NOMO-1 treated with DMSO at 0.1 percent for 48 hours (cell line): ENCODE measurements at regions not wholly inside any gene's neighbourhood (a gene's known extent, or its start where the extent isn't known, plus 50 kb on each side); places are given as distances from the start of the nearest gene placed in this dataset.

Experiments used
- DNase-seq: peaks from one replicate; lab custom pipeline; 2025; ENCODE audit not compliant: unreplicated experiment; lab: John Stamatoyannopoulos, UW

- DNase-seq, result no peak
These were observed 458.6 kb downstream of the ZNF608 start for GRCh38 chr5:124287813-124288212.

DNA sequence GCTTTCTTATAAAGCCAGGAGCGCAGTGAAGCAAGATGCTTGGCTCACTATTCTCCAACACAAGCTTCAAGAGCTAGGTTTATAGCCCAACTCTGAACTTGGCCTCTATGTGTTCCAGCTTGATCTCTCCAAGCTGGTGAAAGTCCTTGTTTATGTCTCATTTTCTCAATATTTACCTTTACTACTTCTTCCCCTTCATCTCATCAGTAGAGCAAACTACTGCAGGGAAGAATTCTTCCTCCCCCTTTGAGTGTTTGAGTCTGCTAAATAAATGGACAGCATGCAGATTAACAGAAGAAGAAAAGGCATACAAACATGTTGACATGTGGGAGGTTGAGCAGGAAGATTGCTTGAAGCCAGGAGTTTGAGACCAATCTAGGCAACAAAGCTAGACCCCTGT is 460.7 kb downstream of the ZNF608 start:
- no peak for DNase-seq

GRCh38 chr5:124285071-124285470 is 461.4 kb downstream of the ZNF608 start:
- DNase-seq, result no peak

- DNase-seq, result no peak
These were observed 463.4 kb downstream of the ZNF608 start for GRCh38 chr5:124283031-124283430.

DNA sequence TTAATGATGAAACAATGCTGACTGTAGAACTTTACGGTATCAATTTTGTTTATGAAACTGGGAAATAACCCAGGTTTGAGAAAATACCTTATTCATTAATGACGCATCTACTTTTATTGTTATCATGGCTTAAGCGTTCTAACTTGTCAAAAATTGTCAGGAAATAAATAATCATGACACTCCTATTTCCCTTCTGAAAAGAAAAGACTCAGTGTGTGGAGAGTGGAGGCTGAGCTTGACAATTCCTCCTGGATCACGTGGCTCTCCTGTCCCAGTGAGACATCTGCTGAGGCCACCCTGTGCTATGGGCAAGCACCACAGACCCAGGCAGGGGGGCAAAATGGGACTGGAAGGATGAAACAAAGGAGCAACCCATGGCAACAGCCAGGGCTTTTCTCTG is 466.4 kb downstream of the ZNF608 start:
- DNase-seq, result no peak

DNA sequence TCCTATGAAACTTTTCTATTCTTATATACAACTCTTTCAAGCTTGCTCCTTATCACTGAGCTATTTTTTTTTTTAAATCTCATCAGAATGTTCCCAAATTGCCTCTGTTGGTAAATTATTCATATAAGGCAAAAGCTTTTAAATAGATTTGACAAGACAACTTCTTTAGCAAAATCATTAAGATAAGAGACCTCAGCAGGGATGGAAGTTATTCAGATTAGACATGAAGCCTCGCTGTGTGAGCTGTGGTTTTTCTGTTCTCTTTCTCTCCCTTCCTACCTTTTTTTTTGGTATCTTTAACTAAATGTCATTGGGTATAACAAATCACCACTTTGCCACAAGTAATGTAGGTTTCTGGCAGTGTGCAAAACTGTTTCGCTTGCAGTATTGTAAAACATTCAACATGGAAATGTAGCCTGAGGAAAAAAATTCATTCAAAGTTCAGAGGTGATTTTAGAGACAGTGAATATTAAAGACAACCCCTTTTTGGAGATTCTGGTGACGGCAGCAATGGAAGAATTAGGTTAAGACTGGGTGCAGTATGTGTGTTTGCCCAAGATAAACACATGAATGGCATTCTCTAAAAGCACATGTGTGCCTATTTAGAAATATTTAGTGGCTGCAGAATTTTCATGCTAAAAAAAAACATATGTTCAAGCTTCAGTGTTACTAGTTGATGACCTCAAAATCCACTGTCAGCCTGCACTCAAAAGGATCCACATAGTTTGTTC is 467.1 kb downstream of the ZNF608 start:
- no peak for DNase-seq

- DNase-seq, result no peak
These were observed 467.8 kb downstream of the ZNF608 start for GRCh38 chr5:124278636-124279035.

GRCh38 chr5:124277767-124278545 is 468.5 kb downstream of the ZNF608 start:
- no peak for DNase-seq

- no peak for DNase-seq
These were observed 470.3 kb downstream of the ZNF608 start for GRCh38 chr5:124276166-124276565.

DNA sequence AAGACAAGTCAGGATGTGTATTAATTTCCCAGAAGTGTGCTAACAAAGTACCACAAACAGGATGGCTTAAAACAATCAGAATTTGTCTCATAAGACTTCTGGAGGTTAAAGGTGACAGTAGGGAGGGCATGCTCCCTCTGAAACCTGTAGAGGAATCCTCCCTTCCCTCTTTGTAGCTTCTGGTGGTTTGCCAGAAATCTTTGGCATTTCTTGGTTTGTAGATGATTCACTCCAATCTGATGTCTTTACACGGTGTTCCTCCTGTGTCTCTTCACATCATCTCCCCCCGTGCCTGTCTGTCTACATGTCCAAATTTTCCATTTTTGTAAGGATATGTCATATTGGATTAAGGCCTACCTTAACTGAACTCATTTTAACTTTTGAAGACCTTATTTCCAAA is 471.5 kb downstream of the ZNF608 start:
- no peak for DNase-seq

- no peak for DNase-seq
These were observed 481.9 kb downstream of the ZNF608 start for GRCh38 chr5:124264499-124264898.

- DNase-seq, result no peak
These were observed 482.6 kb downstream of the ZNF608 start for GRCh38 chr5:124263680-124264491.

DNA sequence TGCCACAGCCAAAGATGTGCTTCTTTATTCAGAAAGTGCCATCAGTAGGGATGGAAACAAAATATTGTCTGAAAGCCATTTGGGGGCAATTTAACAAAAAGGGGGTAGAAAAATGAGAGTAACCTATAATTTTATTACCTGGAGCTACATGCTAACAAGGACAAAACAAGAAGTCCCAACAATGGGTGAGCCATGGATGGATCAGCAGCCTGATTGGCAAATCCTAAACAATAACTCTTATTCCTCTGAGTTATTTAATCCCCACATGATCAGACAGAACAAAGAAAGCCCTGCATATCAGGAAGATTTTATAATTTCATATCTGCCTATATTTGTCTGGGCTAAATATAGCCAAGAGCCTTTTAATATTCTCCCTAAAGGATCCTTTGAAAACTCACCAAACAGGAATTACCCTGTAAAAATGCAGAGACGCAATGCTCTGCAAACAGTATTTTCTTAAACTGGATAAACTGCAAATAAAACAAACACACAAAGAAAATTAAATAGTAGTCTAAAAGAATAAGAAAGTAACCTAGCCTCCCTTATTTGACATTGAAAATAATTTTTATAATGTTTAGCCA is 483.4 kb downstream of the ZNF608 start:
- no peak for DNase-seq

DNA sequence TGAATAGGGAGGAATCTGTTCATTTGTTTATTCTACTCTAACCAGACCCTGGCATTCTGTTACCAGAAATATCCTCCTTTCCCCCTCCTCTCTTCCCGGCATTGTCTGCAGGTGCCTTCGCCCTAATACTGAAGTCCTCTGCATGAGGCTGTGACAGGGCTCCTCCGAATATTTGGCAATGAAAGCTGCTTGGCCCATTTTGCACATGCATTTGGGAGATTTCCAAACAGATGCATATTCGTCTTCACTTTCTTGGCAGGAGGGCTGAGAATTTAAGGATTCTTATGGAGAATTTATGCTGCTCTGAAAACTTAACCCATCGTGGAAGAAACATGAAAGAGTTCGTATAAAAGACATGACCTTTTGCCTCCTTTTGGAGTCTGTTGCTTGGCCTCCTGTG is 484.0 kb downstream of the ZNF608 start:
- no peak for DNase-seq

GRCh38 chr5:124261848-124262247 is 484.6 kb downstream of the ZNF608 start:
- no peak for DNase-seq

DNA sequence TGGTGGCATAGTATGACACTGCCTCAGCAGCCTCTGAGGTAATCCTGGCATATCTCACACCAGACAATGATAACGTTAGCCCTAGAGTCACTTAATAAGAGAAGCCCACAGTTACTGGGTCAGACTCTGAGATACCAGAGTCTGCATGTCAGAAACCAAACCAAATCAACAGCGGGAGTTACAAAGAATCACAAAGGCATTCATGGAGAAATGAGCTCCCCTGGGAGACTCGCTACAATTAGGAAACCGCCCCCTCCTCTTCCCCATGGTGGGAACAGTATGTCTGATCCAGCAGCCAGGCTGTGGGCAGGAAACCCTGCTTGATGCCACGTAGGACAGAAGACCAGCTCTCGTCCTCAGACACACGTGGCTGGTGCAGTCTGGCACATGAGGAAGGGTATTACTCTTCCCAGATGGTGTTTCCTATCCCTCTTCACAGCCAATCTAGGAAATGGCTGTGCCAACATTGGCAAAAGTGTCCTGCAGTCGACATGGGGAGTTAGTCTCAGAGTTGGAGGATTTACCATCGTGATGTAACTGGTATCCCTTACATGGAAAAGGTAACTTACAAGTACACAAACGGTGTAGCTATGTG is 485.4 kb downstream of the ZNF608 start:
- DNase-seq, result no peak

- DNase-seq, result no peak
These were observed 487.4 kb downstream of the ZNF608 start for GRCh38 chr5:124259017-124259416.

DNA sequence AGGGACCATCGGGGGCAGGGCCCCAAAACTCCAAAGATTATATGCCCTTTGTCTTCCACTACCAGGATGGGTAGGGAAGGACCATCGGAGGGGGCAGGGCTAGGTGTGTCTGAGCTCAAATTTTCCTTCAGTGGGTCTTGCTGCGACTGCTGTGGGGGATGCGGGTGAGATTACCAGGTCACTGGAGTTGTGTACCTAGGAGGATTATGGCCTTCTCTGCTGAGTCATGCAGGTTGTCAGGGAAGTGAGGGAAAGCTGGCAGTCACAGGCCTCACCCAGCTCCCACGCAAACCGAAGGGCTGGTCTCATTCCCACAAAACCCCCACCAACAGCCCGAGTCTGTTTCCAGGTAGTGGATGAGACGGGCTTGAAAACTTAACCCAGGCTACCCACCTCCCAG is 489.4 kb downstream of the ZNF608 start:
- DNase-seq, result no peak

GRCh38 chr5:124253203-124253810 is 493.1 kb downstream of the ZNF608 start:
- no peak for DNase-seq

DNA sequence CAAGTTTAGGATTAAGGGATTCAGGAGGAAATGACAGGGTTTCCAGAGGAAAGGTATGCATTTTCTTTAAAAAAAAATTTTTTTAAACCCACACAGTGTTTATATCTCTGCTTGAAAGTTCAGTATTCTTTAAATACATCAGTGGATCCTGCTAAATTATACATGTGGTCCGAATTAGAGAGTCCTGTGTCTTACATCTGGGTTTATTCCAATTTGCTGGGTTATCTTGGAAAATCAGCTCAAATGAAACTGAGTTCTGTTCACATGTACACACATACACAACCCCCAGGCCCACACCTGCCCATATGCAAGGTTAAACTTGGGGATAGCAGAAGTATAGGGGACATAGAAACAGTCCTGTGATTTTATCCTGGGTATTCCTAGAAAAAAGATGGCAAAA is 493.7 kb downstream of the ZNF608 start:
- DNase-seq, result no peak
